K562 (cell line): ENCODE measurements at regions not wholly inside any gene's neighbourhood (a gene's known extent, or its start where the extent isn't known, plus 50 kb on each side); places are given as distances from the start of the nearest gene placed in this dataset.

Experiments
- FOS ChIP-seq: IDR thresholded peaks from 3 replicates; pipeline ENCODE4 v1.6.1; 2011; ENCODE audit not compliant: insufficient read length; ENCODE audit errors: extremely low read depth
- IRF9 ChIP-seq: fragments of 450-650 bp; IDR thresholded peaks from 2 replicates; pipeline ENCODE4 v1.6.1; 2016; ENCODE audit warnings: missing biosample characterization, missing genetic modification characterization
- NR2F6 ChIP-seq: fragments of 450-650 bp; formaldehyde crosslinking; IDR thresholded peaks from 2 replicates; pipeline ENCODE4 v1.4.0; 2020; ENCODE audit warnings: mild to moderate bottlenecking
- PHF21A ChIP-seq: fragments of 450-650 bp; IDR thresholded peaks from 2 replicates; pipeline ENCODE4 v1.6.1; 2017; ENCODE audit warnings: low read depth, borderline replicate concordance
- POLR2AphosphoS5 ChIP-seq: IDR thresholded peaks from 2 replicates; pipeline ENCODE4 v1.6.1; 2011; ENCODE audit warnings: mild to moderate bottlenecking, low read depth, low read length, moderate library complexity; ENCODE audit not compliant: control insufficient read depth, insufficient read depth
- PTRF ChIP-seq: fragments of 450-650 bp; IDR thresholded peaks from 2 replicates; pipeline ENCODE4 v1.6.1; 2016; ENCODE audit warnings: mild to moderate bottlenecking, missing genetic modification characterization, missing compliant biosample characterization
- RERE ChIP-seq: sonication (generic); formaldehyde crosslinking; IDR thresholded peaks from 2 replicates; pipeline ENCODE4 v1.8.0; 2023; ENCODE audit warnings: missing genetic modification reagents, mild to moderate bottlenecking, borderline replicate concordance
- ZNF143 ChIP-seq: sonication (generic); formaldehyde crosslinking; IDR thresholded peaks from 2 replicates; pipeline ENCODE4 v1.9.0; 2022; ENCODE audit warnings: mild to moderate bottlenecking, missing genetic modification reagents
- ZNF518B ChIP-seq: fragments of 250-450 bp; sonication (Bioruptor Pico); IDR thresholded peaks from 2 replicates; pipeline ENCODE4 v1.5.0; 2021; ENCODE audit warnings: mild to moderate bottlenecking, moderate library complexity
- ZNF592 ChIP-seq: fragments of 450-650 bp; IDR thresholded peaks from 2 replicates; pipeline ENCODE4 v1.6.1; 2017; ENCODE audit warnings: antibody characterized with exemption, mild to moderate bottlenecking

GRCh38 chr10:91062091-91062490, 141.2 kb upstream of the ANKRD1 start (continued):
- TF ChIP-seq ZNF592: no peak
- no peak for TF ChIP-seq ZNF143 (CRISPR knock-in tag)
- TF ChIP-seq PHF21A: no peak
- TF ChIP-seq RERE (CRISPR knock-in tag): no peak
- no peak for TF ChIP-seq ZNF518B (CRISPR knock-in tag)
- no peak for TF ChIP-seq POLR2AphosphoS5
- no peak for TF ChIP-seq PTRF (tag)
- TF ChIP-seq NR2F6 (CRISPR knock-in tag): no peak
- TF ChIP-seq IRF9: no peak
- no peak for TF ChIP-seq FOS
- TF ChIP-seq, all 486 proteins: peak for 0
